Activated CD8-positive, alpha-beta memory T cell treated with anti-CD3 and anti-CD28 coated beads, Interleukin-2, amount 50 U/mL, for 1 hour (primary cell): ENCODE measurements at regions not wholly inside any gene's neighbourhood (a gene's known extent, or its start where the extent isn't known, plus 50 kb on each side); places are given as distances from the start of the nearest gene placed in this dataset.
"Not testable (repeated sequence)": the region's sequence is repeated elsewhere in the genome, so short reads cannot be mapped to it uniquely, and the experiment has no call there.

ENCODE experiments used
- DNase-seq: peaks from one replicate; pipeline ENCODE4 v3.0.0-alpha.2; 2020; ENCODE audit errors: extremely low read depth

- no peak for DNase-seq
Measured at GRCh38 chr18:59057969-59058368, 81.7 kb upstream of the SEC11C start.

DNA sequence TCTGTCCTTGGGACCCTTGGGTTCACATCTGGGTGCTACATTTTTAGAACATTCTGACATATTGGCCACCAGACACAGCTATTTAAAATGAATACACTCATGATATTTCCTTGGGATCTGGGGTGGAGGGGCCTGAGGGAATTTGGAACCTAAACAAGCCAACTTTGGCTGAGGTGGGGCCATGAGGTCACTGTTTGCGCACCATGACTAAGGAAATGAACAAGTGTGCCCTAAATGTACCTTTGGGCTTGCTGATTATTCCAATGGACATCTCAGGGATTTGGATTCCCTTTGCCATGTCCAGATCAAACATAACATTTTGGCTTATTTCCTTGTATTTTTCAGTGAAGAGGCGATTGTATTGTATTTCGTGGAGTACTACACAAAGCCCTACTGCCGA, 80.5 kb upstream of the SEC11C start:
- no peak for DNase-seq

- no peak for DNase-seq
Measured at GRCh38 chr18:59060551-59060950, 79.1 kb upstream of the SEC11C start.

GRCh38 chr18:59061914-59062642, 77.6 kb upstream of the SEC11C start:
- DNase-seq: no peak

GRCh38 chr18:59062643-59063006, 77.1 kb upstream of the SEC11C start:
- DNase-seq: no peak

GRCh38 chr18:59063300-59063906, 76.3 kb upstream of the SEC11C start:
- no peak for DNase-seq

DNA sequence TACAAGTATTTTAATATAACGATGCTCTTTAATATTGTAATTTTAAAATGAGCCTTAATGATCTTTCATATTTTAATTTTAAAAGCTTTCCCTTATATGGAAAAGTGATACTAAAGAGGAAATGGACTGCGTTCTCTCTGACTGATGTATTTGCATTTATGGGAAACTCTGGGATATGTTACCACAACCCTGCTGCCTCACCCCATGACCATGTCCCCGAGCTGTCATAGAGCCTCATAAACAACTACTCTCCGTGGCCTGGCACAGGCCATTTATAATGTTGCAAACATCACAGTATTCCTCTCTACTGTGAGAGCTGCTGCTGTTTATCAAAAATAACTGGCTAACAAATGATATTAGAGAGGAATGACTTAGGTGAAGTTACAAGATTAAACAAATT, 75.8 kb upstream of the SEC11C start:
- no peak for DNase-seq

DNA sequence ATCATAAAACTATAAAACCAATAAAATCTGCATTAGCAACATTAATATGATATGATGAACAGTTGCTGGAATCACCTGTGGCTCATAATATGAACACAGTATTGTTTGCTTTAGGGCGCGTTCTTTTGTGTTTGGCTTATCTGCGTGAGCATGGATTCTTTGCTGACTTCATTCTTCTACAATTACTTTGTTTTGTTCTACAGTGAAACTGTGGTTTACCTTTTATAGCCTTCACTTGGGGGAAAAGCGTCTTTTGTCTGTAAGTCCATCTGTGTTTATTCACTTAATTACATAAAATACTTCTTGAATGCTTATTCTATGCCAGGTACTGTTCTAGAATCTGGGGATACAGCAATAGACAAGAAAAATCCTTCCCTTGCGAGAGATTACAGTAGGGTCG, 74.0 kb upstream of the SEC11C start:
- no peak for DNase-seq

DNA sequence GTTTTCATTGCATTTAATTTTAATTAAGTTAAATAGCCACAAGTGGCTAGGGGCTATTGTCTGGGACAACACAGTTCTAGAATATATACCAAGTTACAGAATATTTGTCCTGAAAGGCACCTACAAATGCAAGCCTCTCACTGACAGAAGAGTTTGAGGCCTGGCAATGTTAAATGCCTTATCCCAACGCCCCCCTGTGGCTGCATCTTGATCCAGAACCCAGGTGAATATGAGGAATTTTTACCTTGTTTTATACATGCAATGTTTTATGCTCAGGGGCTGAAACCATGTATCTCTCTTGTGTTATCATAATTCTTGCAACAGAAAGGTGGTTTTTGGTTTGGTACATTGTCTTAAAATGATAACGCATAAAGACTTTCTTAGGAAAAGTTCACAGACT, 71.8 kb upstream of the SEC11C start:
- DNase-seq: no peak

DNA sequence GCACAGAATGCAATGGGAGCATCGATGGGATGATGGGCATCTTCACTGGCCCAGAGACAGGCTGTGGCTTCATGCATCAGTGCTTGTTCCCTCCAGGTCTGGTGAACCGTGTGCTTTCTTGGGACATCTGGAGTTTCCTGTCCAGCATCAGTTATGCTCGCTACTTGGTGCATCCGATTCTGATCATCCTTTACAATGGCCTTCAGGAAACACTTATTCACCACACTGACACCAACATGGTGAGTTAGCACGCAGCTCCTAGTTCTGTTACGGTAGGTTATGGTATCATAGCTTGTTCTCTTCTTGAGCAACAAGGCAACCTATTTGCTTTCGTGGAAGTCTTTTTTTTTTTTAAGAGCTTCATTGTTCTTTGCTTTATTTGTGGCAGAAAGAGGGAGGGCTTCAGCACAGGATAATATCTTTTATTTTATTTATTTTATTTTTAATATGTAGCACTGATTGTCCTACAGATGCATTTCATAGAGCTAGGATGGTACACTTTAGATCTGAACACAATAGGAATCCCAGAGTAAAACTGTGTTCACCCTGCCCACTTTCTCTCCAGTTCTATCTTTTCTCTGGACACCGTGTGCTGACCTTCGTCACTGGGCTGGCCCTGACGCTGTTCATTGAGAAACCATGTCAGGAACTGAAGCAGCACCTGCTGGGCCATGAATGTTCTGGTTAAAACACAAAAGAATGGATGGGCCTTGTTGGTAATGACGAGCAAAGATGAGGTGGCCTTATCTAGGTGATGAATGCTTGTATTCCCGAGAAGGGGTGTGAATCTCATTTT, 71.2 kb upstream of the SEC11C start:
- DNase-seq: no peak

- DNase-seq: peak; percentile 24
Measured at GRCh38 chr18:59070181-59070912, 69.3 kb upstream of the SEC11C start.

GRCh38 chr18:59072727-59073421, 66.8 kb upstream of the SEC11C start:
- no peak for DNase-seq

GRCh38 chr18:59075923-59076322, 63.8 kb upstream of the SEC11C start:
- DNase-seq: no peak

- no peak for DNase-seq
Measured at GRCh38 chr18:59079264-59079663, 60.4 kb upstream of the SEC11C start.

DNA sequence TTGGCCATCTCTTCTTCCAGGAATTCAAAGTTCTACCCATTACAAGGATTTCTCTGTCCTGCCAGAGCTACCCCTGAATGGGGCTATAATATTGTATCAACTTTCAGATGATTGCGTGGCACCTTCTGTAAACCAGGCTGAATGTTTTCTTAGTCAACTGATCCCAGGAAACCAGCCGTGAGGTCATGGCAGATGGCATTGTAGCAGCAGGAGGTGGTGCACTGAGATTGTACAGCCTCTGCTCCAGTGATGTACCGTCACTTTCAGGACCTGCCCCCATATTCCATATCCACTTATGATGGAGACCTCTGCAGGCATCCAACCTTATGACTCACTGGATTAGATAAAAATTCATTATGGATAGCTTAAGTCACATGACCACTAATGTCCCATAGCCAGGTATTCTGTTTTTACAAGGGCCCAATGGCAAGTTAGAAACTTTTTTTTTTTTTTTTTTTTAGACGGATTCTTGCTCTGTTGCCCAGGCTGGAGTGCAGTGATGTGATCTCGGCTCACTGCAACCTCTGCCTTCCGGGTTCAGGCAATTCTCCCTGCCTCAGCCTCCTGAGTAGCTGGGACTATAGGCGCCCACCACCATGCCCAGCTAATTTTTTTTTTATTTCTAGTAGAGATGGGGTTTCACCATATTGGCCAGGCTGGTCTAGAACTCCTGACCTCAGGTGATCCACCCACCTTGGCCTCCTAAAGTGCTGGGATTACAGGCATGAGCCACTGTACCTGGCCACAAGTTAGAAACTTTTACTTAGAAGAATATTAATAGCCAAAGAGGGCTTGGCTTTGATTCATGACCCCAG, 59.8 kb upstream of the SEC11C start:
- DNase-seq: not testable (repeated sequence)

DNA sequence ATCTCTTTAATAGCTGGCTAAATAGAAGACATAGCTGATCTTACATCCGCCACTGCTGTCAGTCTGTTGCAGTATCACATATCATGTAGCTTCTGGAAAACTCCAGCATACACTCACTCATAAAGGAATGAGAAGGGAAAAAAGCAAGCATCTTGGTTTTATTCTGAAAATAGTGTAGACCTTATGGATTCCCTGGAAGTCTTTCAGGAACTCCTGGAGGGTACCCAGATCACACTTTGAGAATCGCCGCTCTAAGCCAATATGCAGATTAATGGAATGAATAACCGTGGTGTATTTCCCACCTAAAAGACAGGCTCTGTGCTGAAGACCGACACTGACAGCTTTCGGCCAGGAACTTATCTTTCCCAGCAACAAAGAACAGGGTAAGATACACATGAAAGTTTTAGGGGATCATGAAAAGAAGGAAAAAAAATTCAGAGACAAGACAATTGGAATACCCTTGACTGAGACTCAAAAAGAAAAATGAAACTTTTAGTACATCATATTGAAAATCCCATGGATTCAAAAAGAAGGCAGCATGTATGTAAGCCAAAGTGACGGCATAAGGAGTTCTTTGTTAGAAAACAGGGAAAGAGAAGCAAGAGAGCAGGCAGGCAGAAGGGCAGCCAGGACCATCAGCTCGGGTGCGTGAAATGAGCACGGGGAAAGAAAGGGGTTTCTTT, 56.4 kb upstream of the SEC11C start:
- DNase-seq: no peak

DNA sequence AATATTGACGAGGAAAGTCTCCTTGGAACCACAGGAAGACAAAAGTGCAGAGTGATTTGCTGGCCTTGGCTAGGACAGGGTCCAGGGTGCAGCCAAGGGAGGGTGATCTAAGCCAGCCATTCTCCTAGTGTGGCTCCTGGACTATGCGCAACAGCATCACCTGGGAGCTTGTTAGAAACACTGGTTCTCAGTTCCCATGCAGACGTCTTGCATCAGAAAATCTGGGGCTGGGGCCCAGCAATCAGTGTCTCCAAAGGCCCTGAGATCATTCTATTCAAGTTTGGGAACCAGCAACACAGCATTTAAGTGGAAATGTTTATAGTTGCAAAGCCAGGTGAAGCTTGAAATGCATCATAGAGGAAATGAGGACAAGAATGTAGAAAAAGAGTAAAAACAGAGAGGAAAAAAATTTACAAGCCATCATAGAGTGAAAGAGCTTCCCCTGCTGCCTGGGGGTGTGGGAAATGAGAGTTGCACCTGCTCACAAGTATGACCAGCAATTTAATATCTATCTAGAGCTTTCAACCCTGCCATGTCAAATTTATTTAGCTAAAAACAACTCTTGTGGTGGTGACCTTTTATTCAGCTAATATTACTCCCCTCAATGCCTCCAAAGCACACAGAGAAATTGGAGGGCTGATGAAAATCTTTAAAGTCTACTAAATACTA, 54.4 kb upstream of the SEC11C start:
- DNase-seq: no peak

GRCh38 chr18:59085797-59086196, 53.9 kb upstream of the SEC11C start:
- no peak for DNase-seq

GRCh38 chr18:59086522-59086921, 53.2 kb upstream of the SEC11C start:
- no peak for DNase-seq

DNA sequence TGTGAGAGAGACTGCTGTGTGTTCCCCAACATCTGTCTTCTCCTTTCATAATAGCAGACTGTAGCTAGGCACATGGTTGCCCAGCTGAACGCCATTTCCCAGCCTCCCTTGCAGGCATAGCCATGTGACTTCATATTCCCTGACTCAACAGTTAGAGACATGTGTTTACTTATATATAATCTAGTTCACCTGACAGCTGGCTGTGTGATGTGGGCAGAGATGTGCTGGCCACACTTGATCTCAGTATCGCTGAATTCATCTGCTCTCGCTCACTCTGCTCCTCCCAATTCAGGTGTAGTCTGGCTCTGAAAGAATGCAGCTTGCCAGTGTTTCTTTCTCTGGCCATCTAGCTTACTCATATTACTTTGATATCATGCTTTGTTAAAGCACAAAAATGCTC, 52.3 kb upstream of the SEC11C start:
- DNase-seq: no peak
